Head of caudate nucleus (tissue), 42 donors: ENCODE measurements at regions not wholly inside any gene's neighbourhood (a gene's known extent, or its start where the extent isn't known, plus 50 kb on each side); places are given as distances from the start of the nearest gene placed in this dataset.

ENCODE experiments used
- DNase-seq, 42 donors: peaks; one replicate each; pipeline versions ENCODE4 v3.0.0 to v3.0.0-alpha.2; 2020 to 2021; ENCODE audit warnings: mixed read lengths in 7 of 42
- intact Hi-C: fragments of 100-400 bp; cut with DNase I; formaldehyde crosslinking; loops from one replicate; pipeline ENCODE4 v1.15.0; 2022

DNA sequence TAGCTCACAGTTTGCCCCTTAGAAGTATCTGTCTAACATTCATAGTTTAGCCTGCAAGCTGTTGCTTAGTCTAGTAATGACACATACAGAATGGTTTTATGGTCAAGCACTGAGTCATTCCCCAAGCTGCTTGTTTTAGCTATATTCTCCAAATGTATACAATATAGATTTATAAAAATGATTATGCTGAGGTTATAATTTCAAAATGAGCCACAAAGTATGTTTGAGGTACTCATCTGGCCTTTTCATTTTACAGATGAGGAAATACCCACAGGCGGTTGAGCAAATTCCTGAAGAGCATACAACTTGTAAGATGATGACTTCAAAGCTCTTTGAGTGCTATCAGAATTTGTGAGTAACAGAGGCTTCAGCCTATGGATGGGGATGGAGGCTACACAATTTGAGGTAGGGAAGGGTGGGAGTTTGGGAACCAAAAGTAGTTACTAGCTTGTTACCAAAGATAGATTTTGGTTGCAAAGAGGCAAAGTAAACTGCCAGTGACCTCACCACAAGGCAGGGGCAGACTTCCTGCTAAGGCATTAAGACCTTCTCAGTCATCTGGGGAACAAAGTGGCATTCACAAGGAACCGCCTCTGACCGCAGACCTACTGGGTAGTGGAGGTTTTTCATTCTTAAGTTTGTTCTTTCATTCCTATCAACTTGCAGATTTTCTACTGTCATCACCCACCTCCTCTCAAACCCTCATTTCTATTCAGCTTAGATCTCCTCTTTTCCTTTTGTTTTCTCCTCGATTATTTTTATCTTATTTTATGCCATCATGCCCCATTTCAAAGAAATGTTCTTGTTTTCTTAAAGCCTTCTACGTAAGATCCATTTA is 257.2 kb upstream of the NECTIN3 start:
- intact Hi-C loops: no loop called here
- no peak for DNase-seq

DNA sequence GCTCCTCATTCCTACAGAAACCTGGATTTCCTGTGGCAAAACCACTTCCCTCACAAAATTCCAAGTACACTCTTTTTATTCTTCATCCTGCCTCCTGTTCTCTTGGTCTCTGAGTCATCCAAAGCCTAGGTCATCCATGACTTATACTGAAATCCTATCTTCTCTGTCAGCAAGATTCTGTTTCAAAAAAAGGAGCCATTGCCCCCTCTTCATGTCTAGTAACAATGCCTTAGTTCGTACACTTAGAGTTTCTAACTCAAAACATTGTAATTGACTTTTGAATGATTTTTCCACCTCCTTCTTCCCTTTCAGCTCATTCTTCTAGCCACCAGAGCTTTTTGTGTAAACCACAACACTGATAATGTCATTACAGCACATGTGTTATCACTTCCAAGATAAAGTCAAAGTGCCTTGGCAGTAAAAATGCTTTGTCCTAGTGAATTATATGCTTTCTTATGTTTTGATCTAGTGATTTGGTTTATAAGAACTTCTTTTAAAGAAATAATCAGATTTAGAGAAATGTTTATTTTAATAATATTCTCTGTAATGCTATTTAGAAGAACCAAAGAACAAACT is 256.5 kb upstream of the NECTIN3 start:
- no peak for DNase-seq
- intact Hi-C loops: no loop called here

GRCh38 chr3:110816008-110816407 is 255.6 kb upstream of the NECTIN3 start:
- intact Hi-C loops: no loop called here
- DNase-seq: no peak

GRCh38 chr3:110821586-110821985 is 250.0 kb upstream of the NECTIN3 start:
- no peak for DNase-seq
- intact Hi-C loops: no loop called here

- intact Hi-C loops: no loop called here
- no peak for DNase-seq
Measured at GRCh38 chr3:110822971-110823370, 248.6 kb upstream of the NECTIN3 start.

- intact Hi-C loops: no loop called here
- no peak for DNase-seq
Measured at GRCh38 chr3:110846971-110847370, 224.6 kb upstream of the NECTIN3 start.

DNA sequence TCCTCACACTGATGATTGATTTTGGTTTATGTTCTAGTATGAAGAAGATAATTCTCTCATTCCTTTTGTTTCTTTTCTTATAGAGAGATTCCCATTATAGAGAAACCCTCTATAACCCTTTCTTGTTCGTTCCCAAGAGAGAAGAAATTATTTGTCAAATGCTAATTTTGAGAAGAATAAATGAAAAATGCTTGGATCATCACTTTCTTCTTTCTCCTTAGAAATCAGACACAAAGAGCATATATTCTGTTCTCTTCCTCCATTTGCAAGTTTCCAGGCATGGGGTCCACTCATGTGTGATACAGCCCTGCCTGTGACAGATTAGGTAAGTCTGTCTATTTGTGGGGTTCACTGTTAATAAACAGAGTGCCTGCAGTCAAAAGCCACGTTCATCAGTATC is 222.6 kb upstream of the NECTIN3 start:
- DNase-seq: no peak
- intact Hi-C loops: no loop called here

GRCh38 chr3:110851736-110852135 is 219.9 kb upstream of the NECTIN3 start:
- intact Hi-C loops: no loop called here
- DNase-seq: no peak

DNA sequence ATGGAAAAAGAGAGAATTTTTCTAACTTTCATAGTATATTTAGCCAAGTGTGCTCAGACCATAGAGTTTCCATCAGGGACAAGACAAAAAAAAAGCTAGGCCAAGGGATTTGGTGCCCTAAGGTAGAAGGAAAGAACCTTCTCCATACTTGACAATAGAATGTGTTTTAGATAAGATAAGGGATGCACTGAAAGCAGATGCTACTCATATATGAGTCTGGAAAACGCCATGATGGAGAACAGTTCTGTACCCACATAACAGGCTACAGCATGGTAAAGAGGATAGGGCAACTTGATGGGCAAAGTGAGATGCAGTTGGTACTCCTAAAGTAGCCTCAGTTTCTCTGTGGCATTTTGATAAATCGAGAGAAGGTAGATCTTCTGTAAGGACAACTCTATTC is 216.4 kb upstream of the NECTIN3 start:
- intact Hi-C loops: no loop called here
- no peak for DNase-seq

GRCh38 chr3:110856916-110857315 is 214.7 kb upstream of the NECTIN3 start:
- intact Hi-C loops: no loop called here
- DNase-seq: peak in 1 of 42 donors; percentile 4

- no peak for DNase-seq
- intact Hi-C loops: no loop called here
Measured at GRCh38 chr3:110858549-110858948, 213.1 kb upstream of the NECTIN3 start.

- intact Hi-C loops: no loop called here
- no peak for DNase-seq
Measured at GRCh38 chr3:110859336-110859735, 212.3 kb upstream of the NECTIN3 start.

GRCh38 chr3:110859993-110860392 is 211.6 kb upstream of the NECTIN3 start:
- intact Hi-C loops: no loop called here
- no peak for DNase-seq

GRCh38 chr3:110865934-110866333 is 205.7 kb upstream of the NECTIN3 start:
- intact Hi-C loops: no loop called here
- no peak for DNase-seq

GRCh38 chr3:110868106-110868505 is 203.5 kb upstream of the NECTIN3 start:
- no peak for DNase-seq
- intact Hi-C loops: no loop called here

GRCh38 chr3:110869736-110870135 is 201.9 kb upstream of the NECTIN3 start:
- no peak for DNase-seq
- intact Hi-C loops: no loop called here

GRCh38 chr3:110871869-110872268 is 199.7 kb upstream of the NECTIN3 start:
- DNase-seq: no peak
- intact Hi-C loops: no loop called here

DNA sequence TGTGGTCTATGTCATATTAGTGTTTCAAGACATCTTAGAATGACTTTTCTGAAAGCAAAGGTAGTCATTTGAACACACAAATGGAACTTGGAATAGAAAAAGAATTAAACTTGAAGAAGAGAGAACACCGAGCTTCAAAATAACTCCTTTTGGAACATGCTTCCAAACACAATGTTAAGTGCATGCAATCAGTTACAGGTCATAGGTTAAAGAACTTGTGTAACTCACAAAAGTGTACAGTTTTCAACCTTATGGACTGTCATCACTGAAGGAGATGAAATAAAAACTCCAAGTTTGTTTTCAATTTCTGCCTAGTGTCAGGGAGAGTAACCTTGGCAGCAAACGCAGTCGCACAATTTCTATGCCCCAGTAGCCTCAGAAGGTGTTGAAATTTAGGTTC is 192.9 kb upstream of the NECTIN3 start:
- intact Hi-C loops: no loop called here
- DNase-seq: no peak

DNA sequence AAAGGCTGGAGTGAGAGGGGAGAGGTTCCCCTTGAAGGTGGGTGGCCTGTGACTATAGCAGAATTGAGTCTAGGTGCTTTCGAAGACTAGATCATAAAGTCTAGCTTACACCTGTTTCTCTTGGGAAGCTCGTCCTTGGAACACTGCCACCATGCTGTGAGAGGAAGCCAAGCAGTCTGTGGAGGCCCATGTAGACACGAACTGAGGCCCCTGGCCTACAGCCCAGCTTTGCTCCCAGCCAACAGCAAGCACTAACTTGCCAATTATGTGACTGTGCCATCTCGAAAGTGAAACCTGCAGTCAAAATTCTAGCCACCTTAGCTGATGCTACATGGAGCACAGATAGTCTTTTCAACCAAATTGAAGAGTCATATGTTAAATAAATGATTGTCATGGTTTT is 190.5 kb upstream of the NECTIN3 start:
- peak in 40 of 42 donors; percentile 4 to 71 (median 52) for DNase-seq
- intact Hi-C loops: no loop called here

- intact Hi-C loops: no loop called here
- DNase-seq: no peak
Measured at GRCh38 chr3:110886222-110886893, 185.3 kb upstream of the NECTIN3 start.

DNA sequence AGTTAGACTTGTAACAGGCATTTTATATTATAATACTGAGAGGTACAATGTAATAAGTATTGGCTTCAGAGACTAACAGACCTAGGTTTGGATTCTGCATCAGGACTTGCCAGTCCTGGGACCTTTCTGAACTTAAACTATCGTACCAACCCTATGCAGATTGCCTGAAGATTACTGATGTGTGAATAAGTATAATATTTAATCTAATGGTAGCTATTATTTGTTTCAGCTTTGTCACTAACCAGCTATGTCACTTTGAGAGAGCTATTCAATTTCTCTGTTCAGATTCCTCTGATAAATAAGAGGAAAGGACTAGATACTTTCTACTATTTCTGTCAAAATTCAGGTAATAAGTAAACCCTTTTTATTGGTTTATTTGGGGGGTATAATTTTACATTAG is 184.4 kb upstream of the NECTIN3 start:
- no peak for DNase-seq
- intact Hi-C loops: no loop called here
